Stimulated activated CD4-positive, alpha-beta T cell treated with anti-CD3 and anti-CD28 coated beads, Interleukin-12 subunit alpha, Interleukin-12 subunit beta, amount 100 ng/mL, for 48 hours (primary cell): ENCODE measurements at regions not wholly inside any gene's neighbourhood (a gene's known extent, or its start where the extent isn't known, plus 50 kb on each side); places are given as distances from the start of the nearest gene placed in this dataset.

Experiments
- DNase-seq, 3 donors: peaks; one replicate each; pipeline ENCODE4 v3.0.0-alpha.2; 2020; ENCODE audit warnings: low read depth in 2 of 3, low spot score in 1 of 3

- DNase-seq: no peak
Observed at GRCh38 chr5:107090506-107090905, 580.2 kb downstream of the EFNA5 start.

- DNase-seq: no peak
Observed at GRCh38 chr5:107088907-107089306, 581.8 kb downstream of the EFNA5 start.

- DNase-seq: no peak
Observed at GRCh38 chr5:107085572-107085971, 585.2 kb downstream of the EFNA5 start.

GRCh38 chr5:107074996-107075395 lies 595.7 kb downstream of the EFNA5 start:
- DNase-seq: no peak

- DNase-seq: no peak
Observed at GRCh38 chr5:107072967-107073366, 597.8 kb downstream of the EFNA5 start.

GRCh38 chr5:107072440-107072839 lies 598.3 kb downstream of the EFNA5 start:
- DNase-seq: no peak

- DNase-seq: no peak
Observed at GRCh38 chr5:107068782-107069181, 602.0 kb downstream of the EFNA5 start.

GRCh38 chr5:107067395-107067794 lies 603.3 kb downstream of the EFNA5 start:
- no peak for DNase-seq

- DNase-seq: no peak
Observed at GRCh38 chr5:107063511-107063910, 607.2 kb downstream of the EFNA5 start.

GRCh38 chr5:107058803-107059202 lies 611.9 kb downstream of the EFNA5 start:
- DNase-seq: no peak

- DNase-seq: no peak
Observed at GRCh38 chr5:107058235-107058634, 612.5 kb downstream of the EFNA5 start.

- DNase-seq: no peak
Observed at GRCh38 chr5:107056278-107056677, 614.5 kb downstream of the EFNA5 start.

- no peak for DNase-seq
Observed at GRCh38 chr5:107047048-107047447, 623.7 kb downstream of the EFNA5 start.

GRCh38 chr5:107043665-107044064 lies 627.1 kb downstream of the EFNA5 start:
- no peak for DNase-seq

- no peak for DNase-seq
Observed at GRCh38 chr5:107040907-107041306, 629.8 kb downstream of the EFNA5 start.

- no peak for DNase-seq
Observed at GRCh38 chr5:107032629-107033028, 638.1 kb downstream of the EFNA5 start.

- no peak for DNase-seq
Observed at GRCh38 chr5:107028938-107029337, 641.8 kb downstream of the EFNA5 start.

GRCh38 chr5:107025712-107026497 lies 644.8 kb downstream of the EFNA5 start:
- DNase-seq: no peak

GRCh38 chr5:107023732-107024131 lies 647.0 kb downstream of the EFNA5 start:
- no peak for DNase-seq

- no peak for DNase-seq
Observed at GRCh38 chr5:107021575-107021974, 649.2 kb downstream of the EFNA5 start.

GRCh38 chr5:107020626-107021025 lies 650.1 kb downstream of the EFNA5 start:
- no peak for DNase-seq

GRCh38 chr5:107017616-107018015 lies 653.1 kb downstream of the EFNA5 start:
- DNase-seq: no peak

GRCh38 chr5:107012371-107012770 lies 658.4 kb downstream of the EFNA5 start:
- no peak for DNase-seq
